Activated CD4-positive, CD25-positive, alpha-beta regulatory T cell treated with anti-CD3 and anti-CD28 coated beads, Interleukin-2, amount 50 U/mL, for 24 hours (primary cell): ENCODE measurements at regions not wholly inside any gene's neighbourhood (a gene's known extent, or its start where the extent isn't known, plus 50 kb on each side); places are given as distances from the start of the nearest gene placed in this dataset.
A peak's percentile ranks its signal among the peaks of the same experiment; 100 is the strongest.

ENCODE experiments used
- ATAC-seq, 2 donors: fragments of 150-1000 bp; cut with Tn5 transposase; one replicate each; pipeline ENCODE4 v1.10.0; 2021; ENCODE audit warnings: mild to moderate bottlenecking in 1 of 2, moderate library complexity in 1 of 2

- ATAC-seq = no peak
These were observed 83.6 kb upstream of the PPARA start for GRCh38 chr22:46066691-46067090.

- ATAC-seq = no peak
These were observed 82.9 kb upstream of the PPARA start for GRCh38 chr22:46067159-46068111.

GRCh38 chr22:46068181-46068592 lies 82.1 kb upstream of the PPARA start:
- no peak for ATAC-seq

GRCh38 chr22:46068593-46069491 lies 81.5 kb upstream of the PPARA start:
- no peak for ATAC-seq

- ATAC-seq = no peak
These were observed 80.7 kb upstream of the PPARA start for GRCh38 chr22:46069521-46070214.

GRCh38 chr22:46070215-46070802 lies 80.0 kb upstream of the PPARA start:
- ATAC-seq = peak; percentile 11

- ATAC-seq = peak; percentile 46 to 48
These were observed 79.4 kb upstream of the PPARA start for GRCh38 chr22:46070803-46071450.

- ATAC-seq = peak; percentile 15 to 25
These were observed 78.7 kb upstream of the PPARA start for GRCh38 chr22:46071451-46072109.

GRCh38 chr22:46072110-46072881 lies 78.0 kb upstream of the PPARA start:
- peak; percentile 7 to 17 for ATAC-seq

GRCh38 chr22:46072981-46073682 lies 77.2 kb upstream of the PPARA start:
- no peak for ATAC-seq

- ATAC-seq = no peak
These were observed 76.4 kb upstream of the PPARA start for GRCh38 chr22:46073683-46074504.

- no peak for ATAC-seq
These were observed 75.4 kb upstream of the PPARA start for GRCh38 chr22:46074771-46075551.

- ATAC-seq = no peak
These were observed 74.4 kb upstream of the PPARA start for GRCh38 chr22:46075764-46076531.

- no peak for ATAC-seq
These were observed 73.5 kb upstream of the PPARA start for GRCh38 chr22:46076651-46077339.

GRCh38 chr22:46077669-46078099 lies 72.6 kb upstream of the PPARA start:
- ATAC-seq = no peak
